OCI-LY1 (cell line): ENCODE measurements at regions not wholly inside any gene's neighbourhood (a gene's known extent, or its start where the extent isn't known, plus 50 kb on each side); places are given as distances from the start of the nearest gene placed in this dataset.

Experiments used
- H2AFZ ChIP-seq: fragments of 200-600 bp; sonication (generic), shearing (Covaris generic); 2 replicates; pipeline ENCODE4 v1.6.0; 2014; ENCODE audit warnings: antibody characterized with exemption, mild to moderate bottlenecking, low read length
- H3F3A ChIP-seq: fragments of 200-600 bp; sonication (generic), shearing (Covaris generic); 2 replicates; pipeline ENCODE4 v1.6.0; 2014; ENCODE audit warnings: mild to moderate bottlenecking, antibody characterized with exemption, low read length, moderate library complexity; ENCODE audit not compliant: insufficient read depth
- H3K27ac ChIP-seq: fragments of 200-600 bp; sonication (generic); 2 replicates; pipeline ENCODE4 v1.5.1; 2014; ENCODE audit warnings: low read length, mixed run types, mild to moderate bottlenecking, low read depth; ENCODE audit not compliant: poor library complexity, severe bottlenecking
- H3K27me3 ChIP-seq: fragments of 200-600 bp; sonication (generic); 2 replicates; pipeline ENCODE4 v1.6.0; 2014; ENCODE audit warnings: antibody characterized with exemption, mild to moderate bottlenecking, low read length, moderate library complexity; ENCODE audit not compliant: insufficient read depth
- H3K36me3 ChIP-seq: fragments of 200-600 bp; sonication (generic); 2 replicates; pipeline ENCODE4 v1.6.1; 2014; ENCODE audit warnings: mild to moderate bottlenecking, antibody characterized with exemption, low read length, moderate library complexity, mixed read lengths; ENCODE audit not compliant: insufficient read depth
- H3K4me1 ChIP-seq: fragments of 200-600 bp; sonication (generic); 2 replicates; pipeline ENCODE4 v1.5.1; 2014; ENCODE audit warnings: mild to moderate bottlenecking, low read length, moderate library complexity; ENCODE audit not compliant: insufficient read depth, severe bottlenecking
- H3K4me2 ChIP-seq: fragments of 200-600 bp; sonication (generic), shearing (Covaris generic); 2 replicates; pipeline ENCODE4 v1.6.1; 2014; ENCODE audit warnings: low read length
- H3K4me3 ChIP-seq: fragments of 200-600 bp; sonication (generic); 2 replicates; pipeline ENCODE4 v1.5.1; 2014; ENCODE audit warnings: low read length, low read depth, mild to moderate bottlenecking, mixed read lengths; ENCODE audit not compliant: poor library complexity, severe bottlenecking
- H3K79me2 ChIP-seq: fragments of 200-600 bp; shearing (Covaris generic); 2 replicates; pipeline ENCODE4 v1.6.1; 2016; ENCODE audit warnings: mixed run types, low read length, mixed read lengths; ENCODE audit not compliant: insufficient read depth
- H3K9ac ChIP-seq: fragments of 200-600 bp; sonication (generic), shearing (Covaris generic); 2 replicates; pipeline ENCODE4 v1.6.1; 2014; ENCODE audit warnings: mild to moderate bottlenecking, low read length, mixed read lengths
- H3K9me2 ChIP-seq: fragments of 200-600 bp; sonication (generic), shearing (Covaris generic); 2 replicates; pipeline ENCODE4 v1.6.1; 2014; ENCODE audit warnings: low read depth, mild to moderate bottlenecking, low read length, mixed read lengths
- H3K9me3 ChIP-seq: fragments of 200-600 bp; shearing (Covaris generic); 2 replicates; pipeline ENCODE4 v1.6.1; 2014; ENCODE audit warnings: low read length, mixed read lengths
- H4K20me1 ChIP-seq: fragments of 200-600 bp; sonication (generic), shearing (Covaris generic); 2 replicates; pipeline ENCODE4 v1.6.0; 2016; ENCODE audit warnings: mild to moderate bottlenecking, low read length; ENCODE audit not compliant: insufficient read depth
- EZH2 ChIP-seq: fragments of 200-600 bp; sonication (generic), shearing (Covaris generic); IDR thresholded peaks from 2 replicates; pipeline ENCODE4 v1.8.0; 2017; ENCODE audit warnings: borderline replicate concordance, mixed run types, mild to moderate bottlenecking, antibody characterized with exemption, low read length, moderate library complexity, mixed read lengths
- TF ChIP-seq, protein P1 (sequence below): fragments of 200-600 bp; sonication (generic), shearing (Covaris generic); IDR thresholded peaks from 2 replicates; pipeline ENCODE4 v1.5.1; 2017; ENCODE audit warnings: mild to moderate bottlenecking, antibody characterized with exemption, low read length, moderate library complexity, mixed read lengths

- TF ChIP-seq EZH2 = no peak
- TF ChIP-seq, protein P1, sequence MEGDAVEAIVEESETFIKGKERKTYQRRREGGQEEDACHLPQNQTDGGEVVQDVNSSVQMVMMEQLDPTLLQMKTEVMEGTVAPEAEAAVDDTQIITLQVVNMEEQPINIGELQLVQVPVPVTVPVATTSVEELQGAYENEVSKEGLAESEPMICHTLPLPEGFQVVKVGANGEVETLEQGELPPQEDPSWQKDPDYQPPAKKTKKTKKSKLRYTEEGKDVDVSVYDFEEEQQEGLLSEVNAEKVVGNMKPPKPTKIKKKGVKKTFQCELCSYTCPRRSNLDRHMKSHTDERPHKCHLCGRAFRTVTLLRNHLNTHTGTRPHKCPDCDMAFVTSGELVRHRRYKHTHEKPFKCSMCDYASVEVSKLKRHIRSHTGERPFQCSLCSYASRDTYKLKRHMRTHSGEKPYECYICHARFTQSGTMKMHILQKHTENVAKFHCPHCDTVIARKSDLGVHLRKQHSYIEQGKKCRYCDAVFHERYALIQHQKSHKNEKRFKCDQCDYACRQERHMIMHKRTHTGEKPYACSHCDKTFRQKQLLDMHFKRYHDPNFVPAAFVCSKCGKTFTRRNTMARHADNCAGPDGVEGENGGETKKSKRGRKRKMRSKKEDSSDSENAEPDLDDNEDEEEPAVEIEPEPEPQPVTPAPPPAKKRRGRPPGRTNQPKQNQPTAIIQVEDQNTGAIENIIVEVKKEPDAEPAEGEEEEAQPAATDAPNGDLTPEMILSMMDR = no peak
- H3F3A ChIP-seq = no peaks in the 10 kb centered on the region
- H3K79me2 ChIP-seq = no peaks in the 10 kb centered on the region
- no peaks in the 10 kb centered on the region for H3K36me3 ChIP-seq
- H2AFZ ChIP-seq = no peak overlapping the region
- no peak overlapping the region for H3K4me2 ChIP-seq
- H4K20me1 ChIP-seq = no peaks in the 10 kb centered on the region
- H3K9me3 ChIP-seq = no peaks in the 10 kb centered on the region
- no peaks in the 10 kb centered on the region for H3K27me3 ChIP-seq
- no peak overlapping the region for H3K9ac ChIP-seq
- H3K27ac ChIP-seq = no peak overlapping the region
- H3K4me3 ChIP-seq = no peak overlapping the region
- H3K4me1 ChIP-seq = no peaks in the 10 kb centered on the region
- H3K9me2 ChIP-seq = no peaks in the 10 kb centered on the region
Measured at GRCh38 chrX:69069086-69069445, 96.2 kb downstream of the PJA1 start.

GRCh38 chrX:69068301-69069085 lies 96.8 kb downstream of the PJA1 start:
- H3K79me2 ChIP-seq = no peaks in the 10 kb centered on the region
- H4K20me1 ChIP-seq = no peaks in the 10 kb centered on the region
- TF ChIP-seq, protein P1 = no peak
- no peak for TF ChIP-seq EZH2
- no peak overlapping the region for H3K9ac ChIP-seq
- H3K36me3 ChIP-seq = no peaks in the 10 kb centered on the region
- no peak overlapping the region for H2AFZ ChIP-seq
- H3K9me3 ChIP-seq = no peaks in the 10 kb centered on the region
- H3F3A ChIP-seq = no peaks in the 10 kb centered on the region
- H3K4me2 ChIP-seq = no peak overlapping the region
- no peak overlapping the region for H3K4me3 ChIP-seq
- no peaks in the 10 kb centered on the region for H3K9me2 ChIP-seq
- no peaks in the 10 kb centered on the region for H3K27me3 ChIP-seq
- no peak overlapping the region for H3K27ac ChIP-seq
- no peaks in the 10 kb centered on the region for H3K4me1 ChIP-seq

DNA sequence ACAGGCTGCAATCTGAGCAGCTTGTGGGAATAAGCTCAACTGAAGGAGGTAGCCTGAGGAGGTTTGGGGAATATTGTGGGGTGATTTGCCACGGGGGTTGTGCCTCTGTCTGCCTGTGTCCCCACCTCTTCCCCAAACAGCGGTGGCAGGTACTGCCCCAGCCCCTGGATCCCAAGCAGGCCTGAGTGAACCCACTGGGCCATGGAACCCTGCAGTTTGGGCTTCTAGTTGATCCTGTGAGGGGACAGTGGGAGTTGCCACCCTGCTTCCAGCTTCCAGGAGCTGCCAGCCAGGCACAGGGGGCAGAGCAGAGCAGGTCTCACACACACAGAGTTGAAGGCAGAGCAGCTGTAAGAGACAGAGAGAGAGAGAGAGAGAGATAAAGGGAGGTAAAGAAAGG lies 97.4 kb downstream of the PJA1 start:
- H4K20me1 ChIP-seq = no peaks in the 10 kb centered on the region
- H3K36me3 ChIP-seq = no peaks in the 10 kb centered on the region
- H3K9me2 ChIP-seq = no peaks in the 10 kb centered on the region
- H3K27me3 ChIP-seq = no peaks in the 10 kb centered on the region
- no peak overlapping the region for H3K4me3 ChIP-seq
- no peak overlapping the region for H2AFZ ChIP-seq
- H3K9me3 ChIP-seq = no peaks in the 10 kb centered on the region
- TF ChIP-seq, protein P1 = no peak
- no peak for TF ChIP-seq EZH2
- H3K9ac ChIP-seq = no peak overlapping the region
- H3F3A ChIP-seq = no peaks in the 10 kb centered on the region
- no peak overlapping the region for H3K27ac ChIP-seq
- no peak overlapping the region for H3K4me2 ChIP-seq
- no peaks in the 10 kb centered on the region for H3K4me1 ChIP-seq
- H3K79me2 ChIP-seq = no peaks in the 10 kb centered on the region
